Tibial nerve (tissue), 4 donors: ENCODE measurements at regions not wholly inside any gene's neighbourhood (a gene's known extent, or its start where the extent isn't known, plus 50 kb on each side); places are given as distances from the start of the nearest gene placed in this dataset.

ENCODE experiments used
- EP300 ChIP-seq, 2 donors: sonication (generic); formaldehyde crosslinking; IDR thresholded peaks; one replicate each; pipeline ENCODE4 v1.6.1; 2017; ENCODE audit warnings: antibody characterized with exemption in 2 of 2, mild to moderate bottlenecking in 1 of 2
- POLR2A ChIP-seq, 2 donors: fragments of 450-650 bp; IDR thresholded peaks; one replicate each; pipeline ENCODE4 v1.6.1; 2017; ENCODE audit warnings: antibody characterized with exemption in 2 of 2, mild to moderate bottlenecking in 2 of 2, moderate library complexity in 2 of 2
- TF ChIP-seq, protein P1 (sequence below), 5 experiments: fragments of 200-600 bp in 3 of 5; fragments of 450-650 bp in 2 of 5; sonication (generic) in 3 of 5; IDR thresholded peaks; one replicate each; pipeline ENCODE4 v1.5.1; 2016 to 2019; ENCODE audit warnings: antibody characterized with exemption in 5 of 5, mild to moderate bottlenecking in 3 of 5, moderate library complexity in 2 of 5

- no peak for TF ChIP-seq POLR2A (IDR thresholded peaks at IDR 0.05)
- TF ChIP-seq, protein P1, sequence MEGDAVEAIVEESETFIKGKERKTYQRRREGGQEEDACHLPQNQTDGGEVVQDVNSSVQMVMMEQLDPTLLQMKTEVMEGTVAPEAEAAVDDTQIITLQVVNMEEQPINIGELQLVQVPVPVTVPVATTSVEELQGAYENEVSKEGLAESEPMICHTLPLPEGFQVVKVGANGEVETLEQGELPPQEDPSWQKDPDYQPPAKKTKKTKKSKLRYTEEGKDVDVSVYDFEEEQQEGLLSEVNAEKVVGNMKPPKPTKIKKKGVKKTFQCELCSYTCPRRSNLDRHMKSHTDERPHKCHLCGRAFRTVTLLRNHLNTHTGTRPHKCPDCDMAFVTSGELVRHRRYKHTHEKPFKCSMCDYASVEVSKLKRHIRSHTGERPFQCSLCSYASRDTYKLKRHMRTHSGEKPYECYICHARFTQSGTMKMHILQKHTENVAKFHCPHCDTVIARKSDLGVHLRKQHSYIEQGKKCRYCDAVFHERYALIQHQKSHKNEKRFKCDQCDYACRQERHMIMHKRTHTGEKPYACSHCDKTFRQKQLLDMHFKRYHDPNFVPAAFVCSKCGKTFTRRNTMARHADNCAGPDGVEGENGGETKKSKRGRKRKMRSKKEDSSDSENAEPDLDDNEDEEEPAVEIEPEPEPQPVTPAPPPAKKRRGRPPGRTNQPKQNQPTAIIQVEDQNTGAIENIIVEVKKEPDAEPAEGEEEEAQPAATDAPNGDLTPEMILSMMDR (IDR thresholded peaks at IDR 0.05) = no peak
- TF ChIP-seq EP300 (IDR thresholded peaks at IDR 0.05) = no peak
Measured at GRCh38 chr3:55174747-55175146, 246.9 kb upstream of the LRTM1 start.
